ENCODE measurements at regions not wholly inside any gene's neighbourhood (a gene's known extent, or its start where the extent isn't known, plus 50 kb on each side); places are given as distances from the start of the nearest gene placed in this dataset.

DNA sequence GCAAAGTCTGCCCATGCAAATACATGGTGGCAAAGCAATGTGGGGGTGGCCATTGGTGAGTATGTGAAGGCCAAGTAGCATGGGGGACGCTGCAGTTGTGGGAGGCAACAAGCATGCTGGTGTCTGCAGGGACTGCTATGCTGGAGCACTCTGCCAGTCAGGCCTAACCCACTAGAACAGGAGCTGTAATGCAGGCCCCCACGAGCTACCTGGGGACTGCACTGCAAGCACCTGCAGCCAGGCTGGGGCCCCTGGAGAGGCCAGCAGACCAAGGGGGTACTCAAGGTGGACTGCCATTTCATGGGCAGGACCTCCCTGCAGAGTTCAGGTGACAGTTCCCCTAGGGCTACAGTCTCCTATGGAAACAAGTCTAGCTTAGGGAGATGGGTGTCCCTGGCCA lies 183.8 kb upstream of the PDE4D start:
- peaks cover 0 to 16% of the 10 kb centered on the region in 2 experiments for H3K9me3 ChIP-seq (ENCODE audit: control insufficient read depth in 1 of 2, insufficient read depth in 1 of 2, low read length in 2 of 2)
- DNase-seq, result no peak
- Mint-ChIP-seq H3K9me3 (peaks cover 21% of the 10 kb centered on the region), H3K36me3 (ENCODE audit: low read depth) (no peaks in the 10 kb centered on the region), H3K27me3 (no peaks in the 10 kb centered on the region), H3K27ac (no peak overlapping the region), H3K4me1 (ENCODE audit: low read depth) (no peaks in the 10 kb centered on the region), H3K4me3 (no peak overlapping the region)
- ATAC-seq (ENCODE audit: poor library complexity), result no peak
- no peaks in the 10 kb centered on the region for H3K27me3 ChIP-seq (ENCODE audit: control insufficient read depth in 1 of 2, insufficient read depth in 2 of 2, low read length in 2 of 2)
- ChIA-PET CTCF (no interaction called here), POLR2A (no interaction called here)
- TF ChIP-seq, protein P1, sequence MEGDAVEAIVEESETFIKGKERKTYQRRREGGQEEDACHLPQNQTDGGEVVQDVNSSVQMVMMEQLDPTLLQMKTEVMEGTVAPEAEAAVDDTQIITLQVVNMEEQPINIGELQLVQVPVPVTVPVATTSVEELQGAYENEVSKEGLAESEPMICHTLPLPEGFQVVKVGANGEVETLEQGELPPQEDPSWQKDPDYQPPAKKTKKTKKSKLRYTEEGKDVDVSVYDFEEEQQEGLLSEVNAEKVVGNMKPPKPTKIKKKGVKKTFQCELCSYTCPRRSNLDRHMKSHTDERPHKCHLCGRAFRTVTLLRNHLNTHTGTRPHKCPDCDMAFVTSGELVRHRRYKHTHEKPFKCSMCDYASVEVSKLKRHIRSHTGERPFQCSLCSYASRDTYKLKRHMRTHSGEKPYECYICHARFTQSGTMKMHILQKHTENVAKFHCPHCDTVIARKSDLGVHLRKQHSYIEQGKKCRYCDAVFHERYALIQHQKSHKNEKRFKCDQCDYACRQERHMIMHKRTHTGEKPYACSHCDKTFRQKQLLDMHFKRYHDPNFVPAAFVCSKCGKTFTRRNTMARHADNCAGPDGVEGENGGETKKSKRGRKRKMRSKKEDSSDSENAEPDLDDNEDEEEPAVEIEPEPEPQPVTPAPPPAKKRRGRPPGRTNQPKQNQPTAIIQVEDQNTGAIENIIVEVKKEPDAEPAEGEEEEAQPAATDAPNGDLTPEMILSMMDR (IDR thresholded peaks at IDR 0.05), result no peak
- no peaks in the 10 kb centered on the region for H3K4me1 ChIP-seq (ENCODE audit: insufficient read depth, low read length)
- intact Hi-C loops (cut with DNase I, micrococcal nuclease), result no loop called here
- no peak overlapping the region for H3K4me3 ChIP-seq (ENCODE audit: low read length)
- H3K27ac ChIP-seq (ENCODE audit: low read depth in 1 of 2, low read length in 2 of 2), result no peak overlapping the region
- no peaks in the 10 kb centered on the region for H3K36me3 ChIP-seq (ENCODE audit: insufficient read depth, low read length)

DNA sequence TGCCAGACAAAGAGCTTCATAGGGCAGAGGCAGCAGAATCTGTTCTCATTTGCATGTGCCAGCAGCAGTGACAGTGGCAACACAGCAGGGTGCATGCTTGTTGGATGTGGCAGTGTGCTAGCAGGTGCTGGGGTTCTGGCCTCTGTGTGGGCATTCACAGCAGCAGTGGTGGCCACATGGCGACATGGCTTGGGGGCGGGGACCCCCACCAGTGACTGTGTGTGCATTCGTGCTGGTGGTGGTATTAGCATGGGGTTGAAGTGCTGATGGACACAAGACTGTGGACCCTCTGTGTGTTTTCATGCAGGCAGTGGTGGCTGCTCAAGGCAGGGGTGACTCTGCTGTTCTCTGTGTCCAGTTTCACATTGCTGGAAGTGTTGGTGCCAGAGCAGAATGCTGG lies 183.2 kb upstream of the PDE4D start:
- ATAC-seq (ENCODE audit: poor library complexity) (no peak), DNase-seq (no peak)
- no peaks in the 10 kb centered on the region for H3K36me3 ChIP-seq (ENCODE audit: insufficient read depth, low read length)
- Mint-ChIP-seq H3K27me3 (no peaks in the 10 kb centered on the region), H3K4me3 (no peak overlapping the region), H3K4me1 (ENCODE audit: low read depth) (no peaks in the 10 kb centered on the region), H3K27ac (no peak overlapping the region), H3K9me3 (peaks cover 19% of the 10 kb centered on the region), H3K36me3 (ENCODE audit: low read depth) (no peaks in the 10 kb centered on the region)
- TF ChIP-seq, protein P1 (IDR thresholded peaks at IDR 0.05), result no peak
- H3K4me3 ChIP-seq (ENCODE audit: low read length), result no peak overlapping the region
- no peaks in the 10 kb centered on the region for H3K27me3 ChIP-seq (ENCODE audit: control insufficient read depth in 1 of 2, insufficient read depth in 2 of 2, low read length in 2 of 2)
- H3K4me1 ChIP-seq (ENCODE audit: insufficient read depth, low read length), result no peaks in the 10 kb centered on the region
- POLR2A ChIA-PET, result no interaction called here
- no peak overlapping the region for H3K27ac ChIP-seq (ENCODE audit: low read depth in 1 of 2, low read length in 2 of 2)
- intact Hi-C loops (cut with DNase I, micrococcal nuclease), result no loop called here
- CTCF ChIA-PET, result no interaction called here
- H3K9me3 ChIP-seq (ENCODE audit: control insufficient read depth in 1 of 2, insufficient read depth in 1 of 2, low read length in 2 of 2), result peaks cover 0 to 16% of the 10 kb centered on the region in 2 experiments

DNA sequence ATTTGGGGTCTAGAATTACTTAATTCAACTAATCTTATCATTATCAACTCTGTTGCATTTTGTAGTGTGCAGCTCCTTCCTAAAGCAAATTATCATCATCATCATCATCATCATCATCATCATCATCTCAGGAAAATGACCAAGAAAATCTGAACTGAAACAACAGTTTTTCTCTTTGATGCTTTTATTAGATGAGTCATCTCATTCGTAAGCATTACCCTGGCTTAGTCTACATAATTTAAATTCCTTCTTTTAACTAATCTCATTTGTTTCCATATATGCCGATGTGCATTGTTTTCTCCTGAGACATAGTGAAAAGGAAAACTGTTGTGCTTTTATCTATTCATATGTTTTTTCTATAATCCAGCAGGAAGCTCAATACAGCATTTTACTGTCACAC lies 173.0 kb upstream of the PDE4D start:
- no peak overlapping the region for H3K27ac Mint-ChIP-seq
- no peaks in the 10 kb centered on the region for H3K9me3 ChIP-seq (ENCODE audit: control insufficient read depth in 1 of 2, insufficient read depth in 1 of 2, low read length in 2 of 2)
- CTCF ChIA-PET, result no interaction called here
- no peak for ATAC-seq (ENCODE audit: poor library complexity)
- TF ChIP-seq, protein P1 (IDR thresholded peaks at IDR 0.05), result no peak
- no peaks in the 10 kb centered on the region for H3K4me1 Mint-ChIP-seq (ENCODE audit: low read depth)
- no peaks in the 10 kb centered on the region for H3K36me3 ChIP-seq (ENCODE audit: insufficient read depth, low read length)
- H3K9me3 Mint-ChIP-seq, result peaks cover 11% of the 10 kb centered on the region
- POLR2A ChIA-PET, result no interaction called here
- H3K36me3 Mint-ChIP-seq (ENCODE audit: low read depth), result no peaks in the 10 kb centered on the region
- H3K27ac ChIP-seq (ENCODE audit: low read depth in 1 of 2, low read length in 2 of 2), result no peak overlapping the region
- H3K27me3 Mint-ChIP-seq, result no peaks in the 10 kb centered on the region
- no peaks in the 10 kb centered on the region for H3K27me3 ChIP-seq (ENCODE audit: control insufficient read depth in 1 of 2, insufficient read depth in 2 of 2, low read length in 2 of 2)
- no peak overlapping the region for H3K4me3 ChIP-seq (ENCODE audit: low read length)
- intact Hi-C loops (cut with DNase I, micrococcal nuclease), result no loop called here
- DNase-seq, result no peak
- H3K4me1 ChIP-seq (ENCODE audit: insufficient read depth, low read length), result no peaks in the 10 kb centered on the region
- H3K4me3 Mint-ChIP-seq, result no peak overlapping the region
